ENCODE measurements at regions not wholly inside any gene's neighbourhood (a gene's known extent, or its start where the extent isn't known, plus 50 kb on each side); places are given as distances from the start of the nearest gene placed in this dataset.

- no peak for TF ChIP-seq MYBL2 (IDR thresholded peaks at IDR 0.05; ENCODE audit: low read depth)
- no peak for TF ChIP-seq MYBL2 (CRISPR knock-in tag; IDR thresholded peaks at IDR 0.05; ENCODE audit: borderline replicate concordance)
- no peak for TF ChIP-seq RBM15 (IDR thresholded peaks at IDR 0.05; ENCODE audit: insufficient read depth, low read length)
- no peak for TF ChIP-seq ZNF740 (CRISPR knock-in tag; IDR thresholded peaks at IDR 0.05)
- no peak for TF ChIP-seq ZNF740 (tag; IDR thresholded peaks at IDR 0.05)
- no peak for TF ChIP-seq TRIM24 (IDR thresholded peaks at IDR 0.05)
- no peak for TF ChIP-seq SUPT5H (IDR thresholded peaks at IDR 0.05)
- no peak for TF ChIP-seq MEF2D (tag; conservative IDR thresholded peaks at IDR 0.05; ENCODE audit: low read depth)
- no peak for TF ChIP-seq PHF20 (IDR thresholded peaks at IDR 0.05; ENCODE audit: partially characterized antibody)
- TF ChIP-seq TCFL5 (CRISPR knock-in tag; conservative IDR thresholded peaks at IDR 0.05): no peak
- TF ChIP-seq RBM14 (IDR thresholded peaks at IDR 0.05; ENCODE audit: borderline replicate concordance, insufficient read depth, low read depth, low read length): no peak
- no peak for TF ChIP-seq MXD1 (CRISPR knock-in tag; IDR thresholded peaks at IDR 0.05; ENCODE audit: borderline replicate concordance, poor library complexity, severe bottlenecking)
- TF ChIP-seq ZNF212 (CRISPR knock-in tag; IDR thresholded peaks at IDR 0.05): no peak
- no peak for TF ChIP-seq USF2 (CRISPR knock-in tag; IDR thresholded peaks at IDR 0.05)
Measured at GRCh38 chr20:1061484-1062221, 56.7 kb upstream of the PSMF1 start (continued).

All from K562 (cell line).